HG03039 (cell line): ENCODE measurements at regions not wholly inside any gene's neighbourhood (a gene's known extent, or its start where the extent isn't known, plus 50 kb on each side); places are given as distances from the start of the nearest gene placed in this dataset.
"Not testable (repeated sequence)": the region's sequence is repeated elsewhere in the genome, so short reads cannot be mapped to it uniquely, and the experiment has no call there.

ENCODE experiments used
- ATAC-seq: cut with Tn5 transposase; IDR thresholded peaks from one replicate; pipeline ENCODE4 v1.9.1; 2021; ENCODE audit warnings: mild to moderate bottlenecking, moderate library complexity; ENCODE audit not compliant: unreplicated experiment

DNA sequence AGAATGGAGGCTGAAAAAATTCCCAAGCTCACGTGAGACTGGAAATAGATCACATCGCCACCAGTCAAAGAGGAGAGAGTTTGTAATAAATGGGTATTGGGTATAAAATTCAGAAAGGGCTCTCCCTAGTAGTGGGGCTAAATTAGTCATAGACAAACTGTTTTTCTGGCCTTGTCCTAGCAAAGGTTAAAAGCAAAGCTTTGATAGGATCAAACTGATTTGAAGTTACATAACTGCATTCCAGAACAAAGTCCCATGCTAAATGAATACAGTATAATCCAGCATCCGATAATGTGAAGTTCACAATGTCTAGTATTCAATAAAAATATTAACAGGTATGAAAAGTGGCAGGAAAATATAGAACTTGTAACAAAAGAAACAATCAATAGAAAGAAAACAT, 149.8 kb upstream of the ATXN1 start:
- no peak for ATAC-seq

DNA sequence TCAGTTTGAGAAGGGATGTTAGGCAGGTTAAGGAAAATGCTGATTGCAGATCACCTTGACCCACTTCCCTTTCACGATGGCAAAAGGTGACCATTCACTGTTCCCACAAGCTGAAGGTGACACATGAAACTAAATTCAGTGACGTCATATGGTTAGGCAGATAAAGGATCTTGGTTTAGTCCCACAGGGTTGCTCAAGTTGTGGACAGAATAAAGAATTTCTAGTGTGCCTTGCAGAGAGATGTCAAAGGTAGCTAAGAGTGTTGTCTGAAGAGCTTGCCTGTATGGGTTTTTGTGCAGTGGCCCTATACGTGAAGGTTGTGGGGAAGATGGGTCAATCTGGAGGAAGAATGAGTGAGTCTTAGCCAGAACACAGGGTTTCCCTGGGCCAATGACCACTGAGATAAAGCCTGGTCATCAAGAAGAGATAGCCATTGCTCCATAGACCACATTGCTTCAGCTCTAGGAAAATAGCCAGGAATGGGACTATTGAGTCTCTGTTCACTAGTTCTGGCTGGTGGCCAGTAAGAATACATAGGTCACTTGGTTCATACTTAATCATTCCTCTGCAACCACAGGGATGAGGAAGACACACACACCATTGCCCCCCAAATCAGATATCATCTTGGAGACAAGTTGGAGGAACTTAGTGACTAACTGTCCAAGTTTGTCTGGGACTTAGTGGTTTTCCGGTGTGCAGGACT, 148.5 kb upstream of the ATXN1 start:
- ATAC-seq = no peak

DNA sequence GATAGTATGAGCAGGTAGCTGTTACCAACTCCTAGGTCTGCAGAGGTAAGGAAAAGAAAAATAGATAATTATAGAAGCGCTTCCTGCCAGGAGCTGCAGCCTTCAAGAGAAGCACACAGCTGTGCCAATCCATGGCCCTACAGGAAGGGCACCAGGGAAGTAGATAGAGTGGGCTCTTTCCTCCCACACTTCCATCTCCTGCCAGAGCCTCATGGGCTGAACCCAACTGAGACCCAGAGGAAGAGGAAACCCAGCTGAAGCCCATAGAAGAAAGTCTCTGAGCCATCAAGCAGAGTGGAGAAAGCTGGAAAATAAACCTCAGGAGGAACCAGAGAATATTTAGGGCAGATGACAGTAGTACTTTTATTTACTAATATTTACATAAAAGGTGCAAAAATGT, 146.7 kb upstream of the ATXN1 start:
- no peak for ATAC-seq

DNA sequence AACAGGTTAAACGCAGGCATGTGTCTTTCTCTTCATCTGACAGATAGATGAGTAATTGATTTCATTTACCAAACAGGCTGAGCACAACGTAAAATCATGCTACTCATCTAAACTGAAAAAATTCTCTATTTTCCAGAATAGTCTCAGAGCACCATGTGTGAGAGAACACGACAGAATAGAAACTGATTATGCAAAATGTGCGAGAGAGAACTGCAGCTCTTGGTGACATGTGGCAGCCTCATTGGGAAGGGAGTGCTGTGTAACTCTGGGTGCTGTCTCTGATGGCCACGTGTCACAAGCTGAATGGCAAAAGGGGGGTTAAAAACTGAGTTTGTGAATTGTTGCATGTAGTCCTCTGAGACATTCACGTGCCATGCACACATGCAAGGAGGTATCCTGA, 143.7 kb upstream of the ATXN1 start:
- no peak for ATAC-seq

DNA sequence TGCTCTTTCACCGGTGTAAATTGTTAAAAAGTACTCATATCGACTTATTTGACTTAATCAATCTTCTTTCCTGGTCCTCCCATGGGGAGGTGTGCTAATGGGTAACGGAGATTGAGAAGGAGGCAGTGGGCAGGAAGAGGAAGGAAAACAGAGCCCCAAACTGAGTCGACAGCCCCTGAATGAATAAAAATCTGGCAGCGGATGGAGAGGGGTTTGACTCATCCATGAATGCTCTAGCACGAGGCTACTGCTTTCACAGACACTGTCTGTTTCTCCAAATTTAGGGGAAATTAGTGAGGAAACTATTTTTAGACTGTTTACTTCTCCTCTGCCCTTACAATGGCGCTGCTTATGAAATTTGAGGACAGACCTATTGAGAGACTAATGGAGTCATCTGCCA, 142.2 kb upstream of the ATXN1 start:
- ATAC-seq = no peak

DNA sequence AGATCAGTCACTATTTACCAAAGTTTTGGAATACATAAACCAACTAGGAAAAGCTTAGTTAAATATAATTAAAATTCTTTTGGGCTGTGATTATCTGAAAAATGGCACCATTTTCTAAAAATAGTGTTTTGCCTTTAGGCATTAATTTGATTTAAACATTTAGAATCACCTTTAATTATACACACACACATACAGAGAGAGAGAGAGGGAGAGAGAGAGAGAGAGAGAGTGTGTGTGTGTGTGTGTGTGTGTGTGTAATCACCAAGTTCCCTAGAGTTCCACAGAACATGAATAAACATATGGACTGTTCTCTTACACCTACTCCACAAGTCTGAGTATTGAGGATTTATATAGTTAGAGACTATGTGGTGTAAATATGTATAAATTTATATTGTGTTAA, 141.2 kb upstream of the ATXN1 start:
- ATAC-seq = no peak

DNA sequence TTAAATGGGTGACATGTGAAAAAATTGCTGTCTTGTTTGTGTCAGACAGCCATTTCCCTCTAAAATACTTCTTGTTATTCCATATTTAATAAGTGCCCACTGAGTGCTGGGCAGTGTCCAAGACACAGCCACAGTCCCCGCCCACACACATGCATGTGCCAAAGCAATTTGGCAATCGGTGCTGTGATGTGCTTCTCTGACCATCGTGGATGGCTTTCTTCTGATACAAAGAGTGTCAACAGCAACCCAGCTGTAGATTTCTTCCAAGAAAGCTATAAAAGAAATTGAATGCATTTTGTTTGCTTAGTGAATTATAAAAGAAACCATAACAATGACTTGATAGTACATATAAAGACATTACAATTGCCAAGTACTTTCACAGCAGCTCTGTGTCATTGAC, 140.5 kb upstream of the ATXN1 start:
- ATAC-seq = no peak

DNA sequence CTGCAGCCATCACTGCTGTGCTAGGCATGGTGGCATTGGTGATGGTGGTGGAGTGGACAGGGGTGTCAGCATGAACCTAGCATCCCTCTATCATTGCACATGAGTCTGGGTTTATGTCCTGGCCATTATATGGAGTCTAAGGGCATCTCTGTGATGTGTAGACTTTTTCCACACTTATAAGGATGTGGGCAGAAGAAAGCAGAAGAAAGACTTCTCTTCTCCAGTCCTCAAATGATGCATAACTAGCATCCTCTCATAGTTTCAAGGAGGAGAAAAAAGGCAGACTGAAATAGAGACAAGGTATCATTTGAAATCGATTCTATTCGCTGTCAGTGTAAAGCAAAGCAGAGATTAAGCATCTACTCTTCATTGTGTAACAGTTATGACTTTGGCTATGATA, 140.0 kb upstream of the ATXN1 start:
- no peak for ATAC-seq

DNA sequence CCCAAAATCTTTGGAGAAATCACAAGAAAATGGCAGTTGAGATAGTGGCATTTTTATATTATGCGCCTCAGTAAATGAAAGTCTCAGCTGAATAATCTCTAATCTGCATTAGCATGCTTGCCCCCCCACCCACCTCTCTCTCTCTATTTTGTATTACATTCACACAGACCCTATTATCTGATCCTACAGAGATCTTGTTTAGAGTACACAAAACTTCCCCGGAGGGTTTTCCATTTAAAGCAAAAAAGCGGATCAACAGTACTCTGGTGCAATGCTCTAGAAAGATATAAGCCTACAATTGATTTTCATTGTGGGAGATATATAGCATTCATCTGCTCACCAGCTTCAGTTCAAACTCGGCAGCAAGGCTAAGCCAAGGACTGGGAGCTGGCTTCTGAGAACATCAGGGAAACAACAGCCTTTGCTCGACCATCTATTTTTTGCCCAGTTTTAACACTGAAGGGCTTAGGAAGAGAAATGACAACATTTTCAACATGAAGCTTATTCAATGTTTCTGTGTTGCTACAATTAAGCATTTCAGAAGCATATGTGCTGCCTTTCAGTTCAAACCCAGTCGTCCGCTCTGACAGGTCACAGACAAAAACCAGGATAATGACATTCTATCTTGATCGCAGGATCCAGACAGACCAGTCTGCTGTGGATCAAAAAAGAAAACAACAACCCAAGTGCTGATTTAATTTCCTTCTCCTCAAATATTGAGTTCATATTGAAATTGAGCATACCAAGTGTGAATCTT, 137.6 kb upstream of the ATXN1 start:
- no peak for ATAC-seq

DNA sequence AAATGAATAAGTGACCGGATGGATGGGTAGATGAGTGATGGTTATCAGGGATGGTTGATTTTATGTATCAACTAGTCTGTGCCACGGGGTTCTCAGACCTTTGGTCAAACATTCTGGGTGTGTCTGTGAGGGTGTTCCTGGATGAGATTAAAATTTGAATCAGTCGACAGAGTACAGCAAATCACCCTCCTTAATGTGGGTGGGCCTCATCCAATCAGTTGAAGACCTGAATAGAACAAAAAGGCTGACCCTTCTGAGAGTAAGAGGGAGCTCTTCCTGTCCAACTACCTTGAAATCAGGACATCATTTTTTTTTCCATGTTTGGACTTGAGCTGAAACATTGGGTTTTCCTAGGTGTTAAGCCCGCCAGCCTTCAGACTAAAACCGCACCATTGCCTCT, 136.4 kb upstream of the ATXN1 start:
- no peak for ATAC-seq

DNA sequence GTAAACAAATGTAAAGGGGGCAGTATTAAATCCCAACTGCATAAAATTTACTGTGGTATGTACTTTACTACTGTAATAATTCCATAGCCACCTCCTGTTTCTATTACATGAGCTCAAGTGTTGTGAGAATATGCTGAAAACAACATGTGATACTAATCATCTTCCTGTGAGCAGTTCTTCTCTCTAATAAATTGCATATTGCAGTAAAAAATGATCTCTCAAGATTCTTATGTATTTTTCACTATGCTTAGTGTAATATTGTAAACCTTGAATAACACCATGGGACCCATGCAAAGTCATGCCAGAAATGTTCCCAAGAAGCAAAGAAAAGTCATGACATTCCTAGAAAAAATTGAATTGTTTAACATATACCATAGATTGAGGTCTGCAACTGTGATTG, 133.0 kb upstream of the ATXN1 start:
- no peak for ATAC-seq

DNA sequence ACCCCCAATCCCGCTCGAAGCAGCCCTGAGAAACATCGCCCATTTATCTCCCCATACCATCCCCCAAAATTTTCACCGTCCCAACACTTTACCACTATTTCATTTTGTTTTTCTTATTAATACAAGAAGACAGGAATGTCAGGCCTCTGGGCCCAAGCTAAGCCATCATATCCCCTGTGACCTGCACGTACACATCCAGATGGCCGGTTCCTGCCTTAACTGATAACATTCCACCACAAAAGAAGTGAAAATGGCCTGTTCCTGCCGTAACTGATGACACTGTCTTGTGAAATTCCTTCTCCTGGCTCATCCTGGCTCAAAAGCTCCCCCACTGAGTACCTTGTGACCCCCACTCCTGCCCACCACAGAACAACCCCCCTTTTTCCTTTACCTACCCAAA, 129.8 kb upstream of the ATXN1 start:
- ATAC-seq = not testable (repeated sequence)

DNA sequence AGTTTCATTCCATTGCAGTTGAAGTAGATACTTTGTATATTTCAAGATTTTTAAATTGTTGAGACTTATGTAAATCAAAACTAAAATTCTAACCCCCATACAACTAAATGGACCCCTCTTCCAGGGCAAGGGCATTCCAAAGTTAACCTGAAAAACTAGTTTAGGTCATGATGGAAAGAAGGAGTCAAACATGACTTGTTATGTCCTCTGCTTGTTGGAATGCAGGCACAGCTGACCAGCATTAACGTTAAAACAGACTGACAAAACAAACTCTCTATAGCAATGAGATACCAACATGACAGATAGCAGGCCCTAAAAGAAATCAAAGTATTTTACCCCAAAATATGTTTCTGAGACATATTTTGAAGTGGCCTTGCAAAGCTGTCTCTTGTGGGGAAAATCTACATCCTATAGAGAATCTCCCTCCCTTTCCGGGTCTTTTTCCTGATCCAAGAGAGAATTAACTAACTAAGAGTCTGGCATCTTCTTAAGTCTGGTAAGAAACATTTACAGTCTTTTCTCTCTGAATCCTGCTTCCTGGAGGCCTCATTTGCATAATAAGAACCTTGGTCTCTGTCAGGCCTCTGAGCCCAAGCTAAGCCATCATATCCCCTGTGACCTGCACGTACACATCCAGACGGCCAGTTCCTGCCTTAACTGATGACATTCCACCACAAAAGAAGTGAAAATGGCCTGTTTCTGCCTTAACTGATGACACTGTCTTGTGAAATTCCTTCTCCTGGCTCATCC, 124.3 kb upstream of the ATXN1 start:
- ATAC-seq = no peak

DNA sequence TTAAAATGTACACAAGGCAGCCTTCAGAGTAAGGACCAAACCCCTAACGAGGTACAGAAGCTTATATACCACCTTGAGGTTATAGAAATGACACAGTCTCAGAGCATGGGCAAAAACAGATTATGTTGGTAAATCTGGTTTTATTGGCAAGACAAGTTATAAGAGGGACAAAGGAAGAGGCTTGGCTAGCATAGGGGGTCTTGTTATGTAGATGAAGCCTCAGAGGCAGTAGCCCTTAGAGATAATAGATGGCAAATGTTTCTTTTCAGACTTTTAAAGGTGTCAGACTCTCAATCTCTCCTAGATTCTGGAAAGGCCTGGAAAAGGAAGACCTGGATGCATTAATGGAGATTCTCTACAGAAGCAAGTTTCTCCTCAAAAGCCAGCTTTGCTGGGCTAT, 123.3 kb upstream of the ATXN1 start:
- ATAC-seq = no peak

DNA sequence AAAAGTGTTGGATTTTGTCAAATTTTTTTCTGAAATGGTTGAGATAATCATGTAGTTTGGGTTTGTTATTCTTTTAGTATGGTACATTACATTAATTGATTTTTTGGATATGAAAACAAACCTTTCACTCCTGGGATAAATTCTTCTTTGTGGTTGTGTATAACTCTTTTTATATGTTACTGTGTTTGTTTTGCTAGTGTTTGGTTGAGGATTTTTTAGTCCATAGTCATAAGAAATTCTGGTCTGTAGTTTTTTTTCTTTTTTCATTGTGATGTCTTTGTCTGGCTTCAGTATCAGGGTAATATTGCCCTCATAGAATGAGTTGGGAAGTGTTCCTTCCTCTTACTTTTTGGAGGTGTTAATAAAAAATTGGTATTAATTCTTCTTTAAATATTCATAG, 122.2 kb upstream of the ATXN1 start:
- no peak for ATAC-seq

DNA sequence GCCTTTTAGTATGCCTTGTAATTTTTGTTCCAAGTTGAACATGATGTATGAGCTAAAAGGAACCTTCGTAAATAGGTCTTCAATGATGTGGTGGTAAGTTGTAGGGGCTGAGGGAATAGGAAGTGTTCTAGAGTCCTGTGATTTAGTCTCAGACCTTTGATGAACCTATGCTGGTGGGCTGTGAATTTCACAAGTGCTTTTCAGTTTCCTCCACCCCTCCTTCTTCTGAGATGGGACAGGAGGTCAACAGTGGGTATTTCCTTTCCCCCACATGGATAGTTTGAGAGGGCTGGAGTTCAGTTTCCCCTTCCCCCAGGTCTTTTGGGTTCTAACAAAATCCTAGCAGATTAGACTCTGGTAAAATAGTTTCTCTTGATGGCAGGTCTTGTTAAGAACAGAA, 121.0 kb upstream of the ATXN1 start:
- ATAC-seq = no peak

DNA sequence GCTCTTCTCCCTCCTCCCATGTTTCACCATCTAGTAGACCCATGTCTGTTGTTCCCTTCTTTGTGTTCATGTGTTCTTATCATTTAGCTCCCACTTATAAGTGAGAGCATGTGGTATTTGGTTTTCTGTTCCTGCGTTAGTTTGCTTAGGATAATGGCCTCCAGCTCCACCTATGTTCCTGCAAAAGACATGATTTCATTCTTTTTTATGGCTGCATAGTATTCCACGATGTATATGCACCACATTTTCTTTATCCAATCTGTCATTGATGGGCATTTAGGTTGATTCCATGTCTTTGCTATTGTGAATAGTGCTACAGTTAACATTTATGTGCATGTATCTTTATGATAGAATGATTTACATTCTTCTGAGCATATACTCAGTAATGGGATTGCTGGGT, 115.6 kb upstream of the ATXN1 start:
- not testable (repeated sequence) for ATAC-seq

DNA sequence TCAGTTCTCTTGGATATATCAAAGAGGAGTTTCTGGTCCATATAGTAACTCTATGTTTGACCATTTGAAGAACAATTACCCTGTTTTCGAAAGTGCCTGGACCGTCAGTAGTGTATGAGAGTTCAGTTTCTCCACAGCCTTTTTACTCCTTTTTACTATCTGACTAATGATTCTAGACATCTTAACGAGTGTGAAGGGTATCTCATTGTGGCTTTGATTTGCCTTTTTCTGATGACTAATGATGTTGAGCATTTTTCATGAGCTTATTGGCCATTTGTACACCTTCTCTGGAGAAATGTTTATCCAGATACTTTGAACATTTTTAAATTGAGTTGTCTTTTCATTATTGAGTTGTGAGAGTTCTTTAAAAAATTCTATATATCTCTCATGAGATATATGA, 114.9 kb upstream of the ATXN1 start:
- no peak for ATAC-seq

DNA sequence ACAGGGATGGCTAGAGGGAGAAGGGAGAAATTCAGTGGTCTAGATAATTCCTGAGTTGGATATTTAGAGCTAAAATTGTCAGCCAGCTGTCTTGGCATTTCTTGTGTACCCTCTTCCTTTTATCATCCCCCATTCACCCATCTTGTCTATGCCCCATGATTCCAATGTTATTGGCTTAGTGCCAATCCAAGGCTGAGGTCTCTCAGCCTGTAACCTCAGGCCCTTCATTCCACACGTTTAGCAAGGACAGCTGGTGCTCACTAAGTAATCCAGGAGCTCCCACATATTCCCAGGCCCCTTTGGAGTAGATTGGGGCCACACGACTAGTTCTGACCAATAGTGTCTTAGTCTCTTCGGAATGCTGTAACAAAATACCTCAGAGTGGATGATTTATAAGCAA, 112.4 kb upstream of the ATXN1 start:
- ATAC-seq = no peak

DNA sequence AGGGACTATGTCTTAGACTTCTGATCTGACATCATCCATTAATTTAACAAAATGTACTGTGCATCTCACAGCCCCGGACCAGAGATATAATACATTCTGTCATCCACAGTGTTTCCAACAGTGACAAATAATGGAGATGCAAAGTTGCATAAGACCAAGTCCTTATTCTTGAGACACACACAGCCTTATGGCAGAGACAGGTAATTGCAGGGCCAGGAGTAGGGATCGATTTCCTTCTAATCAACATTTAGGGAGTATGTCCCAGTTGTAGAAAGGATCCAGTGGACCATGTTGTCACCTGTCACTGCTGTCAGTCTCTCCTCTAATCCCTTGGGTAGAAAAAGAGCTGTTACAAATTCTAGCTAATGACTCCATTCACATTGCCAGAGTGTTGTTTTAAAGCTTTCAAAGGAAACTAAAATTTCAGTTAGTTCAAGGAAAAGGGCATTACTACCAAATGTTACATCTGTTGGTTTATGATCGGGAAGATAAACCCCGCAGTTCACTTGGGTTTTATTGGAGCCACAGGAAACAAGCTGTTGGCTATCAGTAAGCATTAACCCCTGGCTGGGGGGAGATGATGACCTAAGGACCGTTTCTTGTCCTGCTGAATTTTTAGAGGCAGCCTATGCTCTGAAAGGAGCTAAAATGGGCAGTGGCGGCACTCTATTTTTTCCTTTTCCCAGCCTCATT, 111.4 kb upstream of the ATXN1 start:
- ATAC-seq = no peak

DNA sequence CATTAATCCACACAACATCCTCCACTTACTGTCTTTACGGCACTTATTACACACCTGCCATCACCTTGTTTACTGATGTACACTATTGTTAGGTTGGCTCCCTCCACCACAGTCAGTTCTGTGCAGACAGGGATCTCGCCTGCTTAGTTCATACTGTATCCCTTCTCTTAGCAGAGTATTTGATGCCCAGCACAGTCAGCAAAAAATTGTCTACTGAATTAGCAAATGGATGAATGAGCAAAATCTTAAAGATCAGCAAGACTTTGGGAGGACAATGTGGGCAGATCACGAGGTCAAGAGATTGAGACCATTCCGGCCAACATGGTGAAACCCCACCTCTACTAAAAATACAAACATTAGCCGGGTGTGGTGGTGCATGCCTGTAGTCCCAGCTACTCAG, 109.8 kb upstream of the ATXN1 start:
- ATAC-seq = no peak
